ENCODE measurements at regions not wholly inside any gene's neighbourhood (a gene's known extent, or its start where the extent isn't known, plus 50 kb on each side); places are given as distances from the start of the nearest gene placed in this dataset.
A peak's percentile ranks its signal among the peaks of the same experiment; 100 is the strongest.

DNA sequence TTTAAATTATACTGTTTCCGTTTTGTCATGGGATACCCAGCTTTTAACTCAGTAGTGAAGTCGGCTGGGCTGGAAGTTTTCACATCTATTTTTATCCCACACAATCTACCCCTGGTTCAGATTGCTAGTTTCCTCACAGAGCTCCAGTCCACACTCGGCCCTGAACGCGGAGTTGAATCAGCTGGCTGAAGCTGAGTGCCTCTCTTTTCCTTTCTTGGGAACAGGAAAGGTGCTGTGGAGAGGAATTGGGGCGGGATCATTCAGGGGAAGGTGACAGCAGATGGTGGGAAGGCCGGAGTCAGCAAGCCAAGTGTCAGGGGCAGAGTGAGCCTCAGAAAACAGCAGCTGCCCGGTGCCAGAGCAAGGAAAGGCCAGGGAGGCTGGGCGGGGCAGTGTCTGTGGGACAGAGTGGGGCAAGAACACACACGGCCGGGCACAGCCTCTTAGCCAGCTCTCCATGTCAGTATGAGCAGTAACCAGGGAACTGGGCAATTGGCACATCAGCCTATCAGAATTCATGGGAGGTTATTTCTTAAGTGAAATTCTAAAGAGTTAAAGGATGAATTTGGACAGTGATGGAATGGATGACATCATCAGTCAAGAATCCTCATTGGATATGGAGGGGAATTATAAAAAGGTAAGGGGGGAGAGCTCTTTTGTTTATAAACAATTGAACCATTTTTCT is 135.7 kb upstream of the IL12A start:
- Mint-ChIP-seq H3K9me3 (peaks cover 3% of the 10 kb centered on the region), H3K36me3 (no peaks in the 10 kb centered on the region), H3K27me3 (peaks cover 19% of the 10 kb centered on the region), H3K27ac (no peak overlapping the region), H3K4me1 (peaks cover 6% of the 10 kb centered on the region), H3K4me3 (peak overlapping the region; percentile 5)
- peak; percentile 27 for ATAC-seq

DNA sequence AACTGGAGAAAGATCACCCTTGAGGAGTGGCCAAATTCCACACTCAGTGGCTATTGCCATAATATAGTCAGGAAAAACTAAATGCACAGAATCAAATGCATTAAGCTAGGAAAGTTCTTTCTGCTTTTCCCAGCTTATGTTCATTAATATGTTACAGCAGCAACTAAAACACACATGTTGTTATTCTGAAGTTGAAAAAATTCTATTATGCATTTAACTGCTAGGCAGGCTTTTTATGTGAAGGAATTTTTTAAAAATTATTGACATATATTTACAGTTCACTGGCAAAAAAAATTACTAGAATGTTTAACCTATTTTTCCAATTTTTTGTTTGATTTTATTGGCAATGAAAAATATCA is 135.2 kb upstream of the IL12A start:
- no peak overlapping the region for H3K27ac Mint-ChIP-seq
- H3K27me3 Mint-ChIP-seq, result peaks cover 19% of the 10 kb centered on the region
- H3K4me3 Mint-ChIP-seq, result no peak overlapping the region
- peaks cover 6% of the 10 kb centered on the region for H3K4me1 Mint-ChIP-seq
- H3K36me3 Mint-ChIP-seq, result no peaks in the 10 kb centered on the region
- ATAC-seq, result no peak
- peaks cover 3% of the 10 kb centered on the region for H3K9me3 Mint-ChIP-seq

- Mint-ChIP-seq H3K27me3 (peaks cover 19% of the 10 kb centered on the region), H3K27ac (no peak overlapping the region), H3K36me3 (no peaks in the 10 kb centered on the region), H3K9me3 (peaks cover 3% of the 10 kb centered on the region), H3K4me1 (peaks cover 6% of the 10 kb centered on the region), H3K4me3 (no peak overlapping the region)
- no peak for ATAC-seq
These were observed 134.0 kb upstream of the IL12A start for GRCh38 chr3:159854500-159855124.

DNA sequence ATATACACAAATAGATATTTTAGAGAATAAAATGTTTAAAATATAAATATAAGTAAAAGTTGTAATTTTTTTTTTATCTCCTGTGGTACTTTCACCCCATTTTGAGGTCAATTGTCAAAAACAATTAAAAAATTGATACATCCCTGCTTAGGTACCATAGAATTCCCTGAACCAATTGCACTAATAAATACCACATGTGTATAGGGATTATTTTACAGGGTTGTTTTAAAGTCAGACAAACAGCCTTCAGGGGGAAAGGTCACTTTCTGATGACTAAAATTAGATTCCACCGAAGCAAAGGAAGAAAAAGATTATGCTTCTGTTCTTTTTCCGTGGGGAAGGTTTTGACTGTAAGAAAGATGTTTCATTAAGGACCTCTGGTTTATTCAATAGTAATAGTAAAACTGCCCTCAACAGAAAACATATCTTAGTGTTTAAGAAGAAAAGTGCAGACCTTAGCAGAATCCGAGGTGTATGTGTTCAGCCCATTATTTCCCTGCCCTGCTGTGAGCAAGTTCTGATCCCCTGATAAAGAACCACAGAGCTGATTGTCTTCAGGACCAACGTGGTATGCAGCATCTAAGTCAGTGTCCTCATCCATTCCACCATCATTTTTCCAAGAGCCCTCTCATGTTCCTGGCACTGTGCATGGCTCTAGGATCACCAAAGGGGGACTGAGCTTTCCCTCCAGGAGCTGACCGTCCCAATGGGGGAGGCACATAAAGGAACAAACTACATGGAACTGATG is 132.9 kb upstream of the IL12A start:
- peaks cover 19% of the 10 kb centered on the region for H3K27me3 Mint-ChIP-seq
- no peaks in the 10 kb centered on the region for H3K9me3 Mint-ChIP-seq

GRCh38 chr3:159856590-159857104 is 132.0 kb upstream of the IL12A start:
- no peaks in the 10 kb centered on the region for H3K36me3 Mint-ChIP-seq
- ATAC-seq, result no peak
- H3K4me1 Mint-ChIP-seq, result peaks cover 18% of the 10 kb centered on the region
- no peaks in the 10 kb centered on the region for H3K9me3 Mint-ChIP-seq
- no peak overlapping the region for H3K4me3 Mint-ChIP-seq
- H3K27ac Mint-ChIP-seq, result no peak overlapping the region
- H3K27me3 Mint-ChIP-seq, result peaks cover 16% of the 10 kb centered on the region

More for the DNA sequence above, 132.9 kb upstream of the IL12A start:
- Mint-ChIP-seq H3K27ac (no peak overlapping the region), H3K4me3 (no peak overlapping the region), H3K36me3 (no peaks in the 10 kb centered on the region), H3K4me1 (peaks cover 9% of the 10 kb centered on the region)
- ATAC-seq, result no peak

GRCh38 chr3:159857840-159858239 is 130.8 kb upstream of the IL12A start:
- Mint-ChIP-seq H3K36me3 (no peaks in the 10 kb centered on the region), H3K9me3 (no peaks in the 10 kb centered on the region), H3K4me3 (no peak overlapping the region), H3K27ac (no peak overlapping the region), H3K4me1 (peaks cover 23% of the 10 kb centered on the region), H3K27me3 (peaks cover 8% of the 10 kb centered on the region)
- no peak for ATAC-seq

GRCh38 chr3:159858650-159859049 is 130.0 kb upstream of the IL12A start:
- no peaks in the 10 kb centered on the region for H3K36me3 Mint-ChIP-seq
- peaks cover under 1% of the 10 kb centered on the region for H3K27me3 Mint-ChIP-seq
- ATAC-seq, result no peak
- no peak overlapping the region for H3K4me3 Mint-ChIP-seq
- no peak overlapping the region for H3K27ac Mint-ChIP-seq
- H3K9me3 Mint-ChIP-seq, result no peaks in the 10 kb centered on the region
- H3K4me1 Mint-ChIP-seq, result peaks cover 23% of the 10 kb centered on the region

- Mint-ChIP-seq H3K4me1 (peaks cover 23% of the 10 kb centered on the region), H3K27ac (no peak overlapping the region), H3K4me3 (no peak overlapping the region), H3K9me3 (no peaks in the 10 kb centered on the region), H3K27me3 (no peaks in the 10 kb centered on the region), H3K36me3 (no peaks in the 10 kb centered on the region)
- no peak for ATAC-seq
These were observed 129.2 kb upstream of the IL12A start for GRCh38 chr3:159859424-159859823.

DNA sequence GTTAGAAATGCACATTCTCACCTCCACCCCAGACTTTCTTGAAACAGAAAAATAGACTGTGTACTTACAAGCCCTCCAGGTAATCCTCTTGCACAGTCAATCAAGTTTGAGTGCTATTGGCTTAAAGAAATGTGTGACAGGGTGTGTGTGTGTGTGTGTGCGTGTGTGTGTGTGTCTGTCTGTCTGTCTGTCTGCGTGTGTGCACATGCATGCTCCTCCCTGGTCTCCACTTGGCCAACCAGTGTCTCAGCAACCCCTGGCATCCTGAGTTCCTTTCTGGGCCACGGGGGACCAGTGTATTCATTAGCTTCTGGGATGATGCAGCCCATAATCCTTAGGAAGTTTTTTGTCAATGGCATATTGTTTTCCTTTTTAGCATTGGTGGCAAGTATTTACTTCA is 128.8 kb upstream of the IL12A start:
- no peak for ATAC-seq
- H3K36me3 Mint-ChIP-seq, result no peaks in the 10 kb centered on the region

GRCh38 chr3:159860269-159861116 is 128.1 kb upstream of the IL12A start:
- peaks cover 23% of the 10 kb centered on the region for H3K4me1 Mint-ChIP-seq
- H3K9me3 Mint-ChIP-seq, result no peaks in the 10 kb centered on the region
- no peaks in the 10 kb centered on the region for H3K27me3 Mint-ChIP-seq
- no peaks in the 10 kb centered on the region for H3K36me3 Mint-ChIP-seq
- no peak overlapping the region for H3K4me3 Mint-ChIP-seq
- no peak overlapping the region for H3K27ac Mint-ChIP-seq
- ATAC-seq, result no peak

More for the DNA sequence above, 128.8 kb upstream of the IL12A start:
- H3K4me1 Mint-ChIP-seq, result peaks cover 23% of the 10 kb centered on the region
- H3K4me3 Mint-ChIP-seq, result no peak overlapping the region
- no peak overlapping the region for H3K27ac Mint-ChIP-seq
- no peaks in the 10 kb centered on the region for H3K9me3 Mint-ChIP-seq
- no peaks in the 10 kb centered on the region for H3K27me3 Mint-ChIP-seq

DNA sequence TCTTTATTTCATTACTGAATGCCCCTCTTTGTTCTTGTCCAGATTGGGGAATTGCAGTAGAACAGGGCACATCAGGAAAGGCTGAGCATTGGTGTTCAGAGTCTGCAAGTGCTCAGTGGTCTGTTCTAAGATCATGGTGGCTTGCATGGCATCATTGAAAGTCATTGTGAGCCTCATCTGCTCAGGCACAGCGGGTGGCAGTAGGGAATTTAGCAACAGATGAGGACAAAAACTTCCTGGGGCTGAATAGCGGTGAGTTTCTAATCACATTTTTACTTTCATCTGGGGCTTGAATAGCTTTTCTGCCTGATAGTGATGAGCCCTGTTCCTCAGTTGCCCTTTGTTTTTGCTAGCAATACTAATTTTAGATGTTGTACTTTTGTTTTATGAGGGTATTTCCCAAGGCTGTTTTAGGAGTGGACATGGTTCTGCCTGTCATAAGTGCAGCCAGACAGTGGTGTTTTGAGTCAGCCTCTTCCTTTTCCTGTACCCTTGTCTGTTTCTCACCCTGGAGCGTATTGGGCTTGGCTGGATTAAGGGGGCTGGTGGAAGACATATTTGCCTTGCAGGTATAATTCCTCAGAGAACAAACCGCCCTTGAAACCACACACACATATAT is 127.2 kb upstream of the IL12A start:
- Mint-ChIP-seq H3K27ac (no peak overlapping the region), H3K4me1 (peaks cover 23% of the 10 kb centered on the region), H3K36me3 (no peaks in the 10 kb centered on the region), H3K4me3 (no peak overlapping the region), H3K9me3 (no peaks in the 10 kb centered on the region), H3K27me3 (no peaks in the 10 kb centered on the region)
- ATAC-seq, result peak; percentile 65

DNA sequence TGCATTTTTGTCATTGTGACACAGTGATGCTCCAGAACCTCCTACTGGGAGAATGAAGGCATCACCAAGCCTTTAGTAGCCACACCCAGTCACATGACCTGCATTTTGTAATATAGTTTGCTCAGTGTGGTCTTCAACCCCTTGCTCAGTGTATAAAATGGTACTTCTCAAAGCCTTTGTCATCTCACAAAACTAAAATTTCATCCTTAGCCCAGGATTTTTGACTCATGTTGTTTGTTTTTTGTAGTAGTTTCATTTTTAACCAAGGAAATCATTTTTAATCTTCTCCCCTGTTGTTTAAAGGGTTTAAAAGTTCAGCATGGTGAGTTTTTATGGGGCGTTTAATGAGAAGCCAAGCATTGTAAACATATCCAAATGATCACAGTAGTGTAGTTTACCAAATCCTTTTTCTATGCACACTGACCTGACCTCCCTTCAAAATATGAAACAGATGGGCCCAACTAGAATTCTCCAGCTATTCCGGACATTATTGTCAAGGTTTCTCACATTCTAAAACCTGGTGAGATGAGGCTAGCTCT is 123.5 kb upstream of the IL12A start:
- ATAC-seq, result no peak
- Mint-ChIP-seq H3K9me3 (no peaks in the 10 kb centered on the region), H3K36me3 (no peaks in the 10 kb centered on the region), H3K4me3 (no peak overlapping the region), H3K27me3 (no peaks in the 10 kb centered on the region), H3K27ac (no peak overlapping the region), H3K4me1 (peaks cover 17% of the 10 kb centered on the region)

- no peaks in the 10 kb centered on the region for H3K36me3 Mint-ChIP-seq
- no peaks in the 10 kb centered on the region for H3K9me3 Mint-ChIP-seq
- H3K27me3 Mint-ChIP-seq, result no peaks in the 10 kb centered on the region
- no peak for ATAC-seq
- H3K4me3 Mint-ChIP-seq, result no peak overlapping the region
- H3K4me1 Mint-ChIP-seq, result peaks cover 8% of the 10 kb centered on the region
- H3K27ac Mint-ChIP-seq, result no peak overlapping the region
These were observed 122.4 kb upstream of the IL12A start for GRCh38 chr3:159866201-159866746.

- H3K36me3 Mint-ChIP-seq, result no peaks in the 10 kb centered on the region
These were observed 121.3 kb upstream of the IL12A start for GRCh38 chr3:159867372-159867771.

More at GRCh38 chr3:159867372-159867771, 121.3 kb upstream of the IL12A start:
- Mint-ChIP-seq H3K9me3 (no peaks in the 10 kb centered on the region), H3K27me3 (peaks cover 6% of the 10 kb centered on the region), H3K27ac (no peak overlapping the region), H3K4me1 (no peaks in the 10 kb centered on the region), H3K4me3 (no peak overlapping the region)
- no peak for ATAC-seq

Data from stimulated activated memory B cell treated with anti-CD40 and anti-IgM and Interleukin-4, amounts not matched to agents 10 μg/mL and 1 μg/mL and 100 μg/mL, for 72 hours (primary cell).